ENCODE measurements at regions not wholly inside any gene's neighbourhood (a gene's known extent, or its start where the extent isn't known, plus 50 kb on each side); places are given as distances from the start of the nearest gene placed in this dataset.

- TF ChIP-seq CTCF (conservative IDR thresholded peaks at IDR 0.05; ENCODE audit: low read length) (no peak), EZH2phosphoT487 (IDR thresholded peaks at IDR 0.05; ENCODE audit: borderline replicate concordance, low read depth, low read length) (no peak)
These were observed 241.6 kb upstream of the KBTBD8 start for GRCh38 chr3:66756468-66757036.
